GM18498 (cell line): ENCODE measurements at regions not wholly inside any gene's neighbourhood (a gene's known extent, or its start where the extent isn't known, plus 50 kb on each side); places are given as distances from the start of the nearest gene placed in this dataset.

ENCODE experiments used
- ATAC-seq: cut with Tn5 transposase; IDR thresholded peaks from one replicate; pipeline ENCODE4 v1.9.1; 2021; ENCODE audit warnings: mild to moderate bottlenecking, moderate library complexity; ENCODE audit not compliant: unreplicated experiment

DNA sequence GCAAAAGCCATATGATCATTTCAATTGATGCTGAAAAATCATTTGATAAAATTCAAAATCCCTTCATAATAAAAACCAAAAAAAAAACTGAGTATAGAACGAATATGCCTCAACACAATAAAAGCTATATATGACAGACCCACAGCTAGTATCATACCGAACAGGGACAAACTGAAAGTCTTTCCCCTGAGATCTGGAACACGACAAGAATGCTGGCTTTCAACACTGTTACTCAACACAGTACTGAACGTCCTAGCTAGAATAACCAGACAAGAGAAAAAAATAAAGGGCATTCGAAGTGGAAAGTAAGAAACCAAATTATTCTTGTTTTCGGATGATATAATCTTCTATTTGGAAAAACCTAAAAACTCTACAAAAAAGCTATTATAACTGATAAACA lies 559.9 kb downstream of the EPM2A start:
- ATAC-seq = no peak

DNA sequence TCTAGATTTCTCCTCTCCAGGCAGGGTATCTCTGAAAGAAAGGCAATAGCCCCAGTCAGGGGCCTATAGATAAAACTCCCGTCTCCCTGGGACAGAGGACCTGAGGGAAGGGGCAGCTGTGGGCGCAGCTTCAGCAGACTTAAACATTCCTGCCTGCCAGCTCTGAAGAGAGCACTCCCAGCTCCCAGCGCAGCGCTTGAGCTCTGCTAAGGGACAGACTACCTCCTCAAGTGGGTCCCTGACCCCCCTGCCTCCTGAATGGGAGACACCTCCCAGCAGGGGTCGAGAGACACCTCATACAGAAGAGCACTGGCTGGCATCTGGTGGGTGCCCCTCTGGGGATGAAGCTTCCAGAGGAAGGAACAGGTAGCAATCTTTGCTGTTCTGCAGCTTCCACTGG lies 556.9 kb downstream of the EPM2A start:
- ATAC-seq = no peak

DNA sequence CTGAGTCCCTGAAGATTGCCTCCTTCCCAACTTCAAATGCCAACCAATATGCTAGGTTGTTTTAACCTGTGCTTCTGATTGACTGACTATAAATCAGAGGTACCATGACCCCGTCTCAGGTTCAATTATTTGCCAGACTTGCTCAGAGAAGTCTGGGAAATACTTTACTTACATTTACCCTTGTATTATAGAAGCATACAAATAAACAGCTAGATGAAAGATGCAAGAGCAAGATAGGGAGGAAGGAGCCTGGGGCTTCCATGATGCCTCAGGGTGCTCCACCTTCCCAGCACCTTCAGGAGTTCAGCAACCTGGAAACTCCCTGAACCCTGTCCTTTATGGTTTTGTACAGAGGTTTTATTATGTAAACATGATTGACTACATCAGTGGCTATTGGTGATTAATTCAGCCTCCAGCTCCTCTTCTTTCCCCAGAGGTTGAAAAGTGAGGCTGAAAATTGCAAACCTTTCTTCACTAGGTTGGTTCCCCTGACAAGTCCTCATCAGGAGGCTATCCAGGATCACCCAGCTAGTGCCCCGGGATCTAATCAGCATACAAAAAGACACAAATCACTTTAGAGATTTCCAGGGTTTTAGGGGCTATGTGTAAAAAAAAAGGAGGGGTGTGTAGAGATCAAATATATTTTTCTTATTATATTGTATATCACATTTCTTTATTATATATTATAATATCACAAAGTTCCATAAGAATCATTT lies 547.7 kb downstream of the EPM2A start:
- ATAC-seq = no peak

DNA sequence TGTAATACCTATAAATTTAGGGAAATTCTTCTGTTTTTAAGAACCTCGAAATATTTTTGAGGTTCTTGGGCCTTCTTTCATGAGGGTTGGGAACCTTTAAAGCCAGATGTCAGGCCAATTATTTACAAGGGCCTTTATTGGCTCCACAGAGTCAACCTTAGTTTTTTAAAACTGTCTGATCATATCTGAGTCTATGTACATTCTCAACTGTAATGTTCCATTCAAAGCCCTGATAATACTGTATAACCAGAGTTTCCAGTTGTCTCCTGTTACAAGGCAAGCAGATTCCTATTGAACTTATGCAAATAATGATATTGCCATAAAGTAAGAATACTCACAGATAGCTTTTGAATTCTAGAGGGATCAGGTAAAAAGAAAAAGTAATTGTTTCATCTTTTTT lies 545.5 kb downstream of the EPM2A start:
- ATAC-seq = no peak

DNA sequence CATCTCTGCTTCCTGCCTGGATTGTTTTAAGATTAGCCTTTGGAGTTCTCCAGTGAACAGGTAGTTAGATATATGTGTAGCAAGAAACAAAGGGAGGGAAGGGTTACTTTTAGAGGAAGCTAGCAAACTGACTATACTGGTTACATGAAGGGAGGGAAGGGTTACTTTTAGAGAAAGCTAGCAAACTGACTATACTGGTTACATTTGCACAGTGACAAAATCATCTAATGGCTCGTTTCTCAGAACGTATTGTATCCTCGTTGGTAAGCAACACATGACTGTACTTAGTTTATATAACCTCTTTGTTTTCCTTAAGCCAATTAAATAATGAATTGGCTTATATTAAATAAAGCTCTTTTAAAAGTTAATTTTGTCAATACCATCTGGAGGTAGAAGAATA lies 540.9 kb downstream of the EPM2A start:
- ATAC-seq = no peak

DNA sequence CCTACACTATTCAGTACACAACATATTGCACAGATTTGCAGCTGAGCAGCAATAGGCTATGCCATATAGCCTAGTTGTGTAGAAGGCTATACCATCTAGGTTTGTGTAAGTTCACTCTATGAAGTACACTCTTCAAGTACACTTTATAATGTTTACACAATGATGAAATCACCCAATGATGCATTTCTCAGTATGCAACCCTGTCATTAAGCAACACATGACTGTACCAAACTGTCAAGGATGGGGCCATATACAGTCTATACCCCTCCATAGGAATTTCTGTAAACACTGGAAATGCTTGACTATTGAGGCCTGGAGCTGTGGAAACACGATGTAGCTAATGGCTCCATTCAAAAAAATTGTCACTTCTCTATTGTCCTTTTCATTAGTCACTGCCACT lies 535.4 kb downstream of the EPM2A start:
- ATAC-seq = no peak

DNA sequence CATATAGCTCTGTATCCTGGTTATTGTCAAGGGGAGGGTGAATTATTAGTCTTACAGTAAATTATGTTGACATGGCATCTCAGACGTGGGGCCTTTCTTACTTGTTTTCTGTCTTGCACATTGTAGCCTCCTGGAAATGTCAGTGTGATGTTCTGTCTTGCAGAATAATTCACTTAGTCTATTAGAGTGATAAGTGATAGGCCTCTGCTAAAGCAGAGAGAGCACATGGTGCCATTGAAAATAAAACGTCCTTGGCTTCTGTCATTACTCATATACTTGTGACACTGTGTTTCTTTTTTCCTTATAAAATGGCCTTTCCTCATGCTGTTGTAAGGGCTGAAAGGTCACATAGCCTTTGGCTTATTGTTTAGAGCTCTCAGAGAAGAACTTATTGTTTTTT lies 531.0 kb downstream of the EPM2A start:
- ATAC-seq = no peak

DNA sequence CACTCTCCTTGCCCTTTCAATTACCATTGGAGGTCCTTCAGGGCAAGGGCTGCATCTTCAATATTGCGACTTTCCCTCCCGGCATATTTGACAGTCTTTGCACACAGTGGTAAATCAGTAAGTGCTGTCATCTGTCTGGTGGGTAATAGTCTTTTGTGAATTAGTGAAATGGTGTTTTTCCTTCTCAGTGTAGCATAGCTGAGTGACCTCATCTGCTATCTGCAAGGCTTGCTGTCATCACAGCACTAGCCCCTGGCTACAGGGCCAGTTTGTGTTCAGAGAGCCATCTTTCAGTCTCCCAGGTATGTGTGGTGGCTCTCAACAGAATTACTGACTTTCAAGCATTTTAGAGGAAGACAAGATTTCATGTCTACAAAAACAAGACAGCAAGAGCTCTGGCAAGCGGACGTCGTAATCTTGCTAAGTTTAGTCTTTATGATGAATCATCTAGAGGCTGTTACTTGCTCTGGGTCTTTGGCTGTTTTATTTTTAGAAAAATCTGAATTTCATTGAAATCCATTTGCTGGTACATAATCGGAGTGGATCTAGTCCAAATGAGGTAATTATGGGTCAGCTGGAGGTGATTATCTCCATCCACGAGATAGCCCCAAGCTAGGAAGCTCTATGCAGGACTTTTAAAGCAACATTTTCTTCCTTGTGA lies 528.9 kb downstream of the EPM2A start:
- ATAC-seq = no peak

DNA sequence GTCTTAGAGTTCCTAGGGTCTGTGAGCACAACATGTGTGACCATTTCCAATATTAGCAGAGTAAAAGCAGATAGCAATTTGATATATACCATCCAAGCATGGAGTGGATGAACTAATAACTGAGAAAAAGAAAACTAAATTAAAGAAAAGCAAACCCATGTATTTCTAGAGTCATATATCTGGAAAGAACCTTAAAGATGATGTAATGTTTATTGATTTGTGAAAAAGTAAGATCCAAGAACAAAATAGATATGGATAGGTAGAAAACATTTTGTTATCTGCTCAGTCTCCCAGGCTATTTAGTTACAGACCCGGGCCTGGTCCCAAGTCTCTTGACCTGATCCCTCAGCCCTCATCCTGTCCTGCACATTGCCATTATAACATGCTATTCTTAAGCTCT lies 526.8 kb downstream of the EPM2A start:
- ATAC-seq = no peak

DNA sequence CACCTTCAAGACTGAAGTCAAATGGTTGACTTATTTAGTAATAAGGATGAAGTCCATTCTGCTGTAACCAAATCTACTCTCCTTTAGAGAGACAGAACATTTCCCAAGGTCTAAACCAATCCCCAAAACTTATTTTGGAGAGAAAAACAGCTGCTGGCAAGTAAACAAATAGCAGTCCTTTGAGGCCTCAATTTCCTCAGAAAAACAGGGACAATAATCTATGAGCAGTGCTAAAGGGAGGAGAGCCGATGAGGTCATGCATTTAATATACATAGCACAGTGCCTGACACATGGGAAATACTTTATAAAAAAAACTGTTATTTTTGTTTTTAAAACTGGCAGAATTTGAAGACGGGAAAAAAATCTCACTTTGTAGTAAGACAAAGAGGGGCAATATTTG lies 526.0 kb downstream of the EPM2A start:
- no peak for ATAC-seq

DNA sequence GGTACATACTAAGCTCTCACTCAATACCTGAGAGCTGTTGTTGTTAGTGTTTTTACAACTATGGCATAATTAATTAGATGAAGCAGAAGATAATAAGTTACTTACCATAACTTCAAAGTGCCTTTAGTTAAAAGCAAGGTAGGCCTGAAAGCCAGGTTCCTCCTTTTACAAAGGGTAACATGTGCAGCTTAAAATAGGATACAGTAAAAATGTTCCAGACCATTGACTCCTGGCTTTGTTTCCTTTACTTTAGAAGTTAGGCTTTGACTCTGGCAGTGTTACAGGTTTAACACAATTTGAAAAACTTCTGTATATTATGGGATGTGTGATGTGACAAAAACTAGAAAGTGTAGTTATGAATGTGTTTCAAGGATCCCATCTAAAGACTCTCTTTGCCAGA lies 522.5 kb downstream of the EPM2A start:
- peak; percentile 37 for ATAC-seq

DNA sequence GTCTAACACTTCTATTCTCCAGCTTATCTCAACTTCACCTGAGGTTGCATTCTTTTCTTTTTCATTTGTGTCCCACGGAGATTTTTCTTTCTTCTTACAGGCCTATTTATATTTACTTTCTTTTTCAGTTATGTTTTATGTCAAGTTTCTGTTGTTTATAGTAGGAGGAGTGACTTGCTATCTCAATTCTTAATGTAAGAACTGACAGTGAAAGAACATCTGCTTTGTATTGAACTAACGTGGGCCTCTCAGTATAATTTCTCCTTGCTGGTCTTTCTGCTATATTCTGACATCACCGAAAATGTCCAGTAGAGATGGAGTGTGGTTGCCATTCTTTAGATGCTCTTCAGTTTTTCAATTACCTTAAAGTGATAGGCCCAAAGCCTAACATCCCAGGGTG lies 521.7 kb downstream of the EPM2A start:
- ATAC-seq = peak; percentile 90

DNA sequence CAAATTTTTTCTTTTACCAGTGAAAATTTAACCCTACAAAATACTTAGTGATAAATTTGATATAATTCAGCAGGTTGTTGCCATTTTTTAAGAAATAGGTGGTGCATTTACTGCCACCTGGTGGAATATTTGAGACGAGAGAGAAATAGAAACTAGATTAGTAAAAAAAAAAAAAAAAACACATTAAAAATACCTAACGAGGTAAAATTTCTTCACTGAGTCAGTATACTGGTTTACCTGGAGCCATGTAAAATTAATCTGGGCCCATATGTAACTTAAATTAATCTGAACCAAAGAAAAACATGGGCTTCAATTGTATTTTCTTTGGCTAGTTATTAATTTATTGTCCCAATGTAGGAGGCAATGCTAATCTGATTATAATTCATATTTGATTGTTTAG lies 520.8 kb downstream of the EPM2A start:
- no peak for ATAC-seq

DNA sequence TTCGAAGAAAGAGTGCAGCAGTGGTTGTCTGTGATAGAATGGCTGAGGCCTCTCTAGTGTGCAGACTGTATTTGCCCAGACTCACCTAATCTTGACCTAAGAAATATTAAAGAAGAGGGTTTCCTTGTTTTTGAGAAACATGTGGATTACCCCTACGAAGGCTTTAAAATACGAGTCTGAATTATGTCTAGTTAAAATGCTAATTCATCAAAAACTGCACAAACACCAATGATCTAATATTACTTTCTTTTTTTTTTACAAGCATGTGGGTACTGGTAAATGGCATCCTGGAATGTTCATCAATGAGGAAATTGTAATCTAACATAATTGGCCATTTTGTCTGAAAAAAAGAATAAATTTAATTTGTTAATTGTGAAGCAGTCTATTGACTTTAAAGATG lies 510.9 kb downstream of the EPM2A start:
- no peak for ATAC-seq

DNA sequence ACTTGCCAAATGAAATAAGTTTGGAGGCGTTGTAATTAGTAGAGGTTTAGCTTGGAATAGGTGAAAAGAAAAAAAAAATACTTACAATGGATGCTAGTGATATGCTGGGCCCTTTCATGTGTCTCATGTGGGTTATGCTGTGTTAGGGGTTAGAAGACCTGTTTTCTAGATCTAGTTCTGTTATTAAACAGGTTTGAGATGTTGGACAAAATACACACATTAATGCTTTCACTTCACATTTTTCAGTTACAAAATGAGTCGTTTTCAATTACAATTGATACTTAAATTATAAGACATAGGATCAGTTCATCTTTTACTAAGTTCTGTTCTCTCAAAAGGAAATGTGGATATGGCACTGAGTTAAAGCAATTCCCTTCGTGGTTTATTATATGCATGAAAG lies 509.8 kb downstream of the EPM2A start:
- ATAC-seq = peak; percentile 54

DNA sequence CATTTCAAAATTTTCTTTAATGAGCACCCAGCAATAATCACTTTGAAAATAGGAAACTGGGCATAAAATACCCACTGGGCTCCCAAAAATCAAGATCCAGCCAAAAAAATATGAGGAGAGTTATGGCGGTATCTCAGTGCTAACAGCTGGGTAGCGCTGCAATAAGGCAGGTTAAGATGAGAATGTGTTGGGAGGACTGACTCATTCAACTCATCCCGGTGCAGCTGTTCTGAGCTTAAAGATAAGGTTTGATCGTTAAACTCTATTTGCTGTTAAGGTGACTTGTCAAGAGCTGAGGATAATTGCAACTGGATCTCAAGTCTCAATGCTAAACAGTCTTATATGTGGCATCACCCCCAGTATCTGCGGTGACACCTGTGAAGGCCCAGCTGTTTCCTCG lies 507.7 kb downstream of the EPM2A start:
- ATAC-seq = no peak

DNA sequence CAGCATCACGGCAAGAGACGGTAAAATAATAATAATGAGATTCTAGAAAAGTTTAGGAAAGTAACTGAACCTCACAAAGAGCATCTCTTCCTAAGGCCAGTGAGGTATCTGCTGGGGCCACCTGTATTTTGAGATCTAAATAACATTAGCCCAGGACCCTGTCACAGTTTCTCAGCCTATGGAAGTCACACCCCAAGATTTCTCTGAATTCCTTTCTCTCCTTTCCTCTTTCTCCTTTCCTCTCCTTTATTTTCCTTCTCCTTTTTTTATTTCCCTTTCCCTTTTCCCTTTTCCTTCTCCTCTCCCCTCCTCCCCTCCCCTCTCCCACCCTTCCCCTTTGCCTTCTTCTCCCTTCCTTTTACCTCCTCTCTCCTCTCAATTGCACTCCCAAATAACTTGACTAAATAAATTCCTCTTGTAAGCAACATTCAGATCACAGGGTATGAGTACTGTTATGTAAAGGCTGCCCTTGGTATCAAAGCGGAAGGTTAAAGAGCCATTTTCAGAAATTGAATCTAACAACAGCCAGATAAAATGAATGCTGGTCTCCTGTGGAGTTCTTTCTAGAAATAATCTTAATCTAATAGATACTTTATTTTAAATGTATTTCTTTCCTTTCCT lies 506.2 kb downstream of the EPM2A start:
- no peak for ATAC-seq

DNA sequence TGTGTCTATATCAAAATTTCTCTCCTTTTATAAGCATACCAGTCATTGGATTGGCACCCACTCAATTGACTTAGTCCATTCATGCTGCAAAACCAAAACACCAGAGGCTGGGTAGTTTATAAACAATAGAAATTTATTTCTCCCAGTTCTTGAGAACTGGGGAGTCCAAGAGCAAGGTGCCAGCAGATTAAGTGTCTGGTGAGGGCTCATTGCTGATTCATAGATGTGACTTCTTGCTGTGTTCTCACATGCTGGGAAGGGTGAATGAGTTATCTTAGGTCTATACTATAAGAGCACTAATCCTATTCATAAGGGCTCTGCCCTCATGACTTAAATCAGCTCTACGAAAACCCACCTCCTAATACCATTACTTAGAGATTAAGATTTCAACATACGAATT lies 501.4 kb downstream of the EPM2A start:
- ATAC-seq = no peak

DNA sequence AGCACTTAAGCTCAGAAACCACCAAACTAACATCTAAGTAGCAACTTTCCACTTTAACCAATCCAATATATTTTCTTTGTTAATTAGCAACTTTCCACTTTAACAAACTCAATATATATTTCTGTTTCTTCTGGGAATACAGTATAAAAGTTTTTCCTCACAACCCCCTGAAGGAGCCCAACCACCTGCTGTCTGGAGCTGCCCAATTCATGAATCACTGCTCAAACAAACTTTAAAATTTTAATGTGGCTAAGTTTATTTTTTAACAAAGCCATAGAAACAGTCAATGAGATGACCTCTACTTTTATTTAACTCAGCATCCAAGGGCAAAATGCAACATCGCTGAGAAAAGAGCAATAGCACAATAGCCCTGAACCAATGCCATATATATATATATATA lies 500.1 kb downstream of the EPM2A start:
- no peak for ATAC-seq

DNA sequence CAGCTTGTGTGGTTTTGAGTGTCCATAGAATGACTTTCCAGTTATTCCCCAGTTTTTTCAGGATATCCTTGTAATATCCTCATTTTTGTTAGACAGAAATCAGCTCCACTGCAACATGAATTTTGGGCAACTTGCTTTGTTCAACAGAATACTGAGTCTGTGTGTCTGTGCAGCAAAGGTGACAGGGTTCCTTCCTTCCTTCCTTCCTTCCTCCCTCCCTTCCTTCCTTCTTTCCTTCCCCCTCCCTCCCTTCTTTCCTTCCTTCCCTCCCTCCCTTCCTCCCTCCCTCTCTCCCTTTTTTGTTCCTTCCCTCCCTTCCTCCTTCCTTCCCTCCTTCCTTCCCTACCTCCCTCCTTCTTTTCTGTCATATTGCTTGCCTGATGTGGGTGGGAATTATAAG lies 496.5 kb downstream of the EPM2A start:
- no peak for ATAC-seq

DNA sequence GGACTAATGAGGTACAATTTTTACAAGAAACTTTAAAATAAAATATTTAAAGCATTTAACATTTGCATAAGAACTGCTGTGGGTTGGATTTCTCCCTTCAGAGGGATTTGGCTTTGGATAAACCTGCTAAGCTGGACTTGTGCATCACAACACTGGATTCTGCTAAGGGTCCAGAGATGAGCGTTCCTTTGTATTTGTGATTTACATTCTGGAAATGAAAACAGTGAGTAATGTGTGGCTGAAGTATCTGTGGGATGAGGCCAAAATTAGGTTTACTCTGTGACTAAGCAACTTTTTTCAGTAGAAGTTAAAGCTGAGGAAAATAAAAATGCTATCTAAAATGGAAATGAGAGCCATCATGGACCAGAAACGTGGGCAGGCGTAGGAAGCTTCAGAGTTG lies 494.3 kb downstream of the EPM2A start:
- no peak for ATAC-seq

DNA sequence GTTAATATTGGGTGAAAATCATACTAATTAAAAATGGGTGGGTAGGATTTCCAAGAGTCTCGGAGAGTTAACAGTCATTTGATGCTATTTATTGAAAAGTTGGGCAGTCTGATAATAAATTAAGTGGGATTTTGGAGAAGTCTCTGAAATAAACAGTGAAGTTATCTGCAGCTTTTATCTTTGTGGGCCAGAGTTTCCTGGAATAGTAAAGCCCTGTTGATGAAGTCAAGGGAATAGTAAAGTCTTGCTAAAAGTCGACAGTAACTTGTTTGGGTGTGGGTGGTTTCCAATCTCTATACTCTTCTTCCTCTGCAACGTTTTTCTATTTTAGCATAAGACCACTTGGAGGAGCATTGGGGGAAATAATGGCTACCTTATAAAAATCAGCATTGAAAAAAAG lies 493.6 kb downstream of the EPM2A start:
- ATAC-seq = no peak
